Testis (tissue), 2 donors: ENCODE measurements at regions not wholly inside any gene's neighbourhood (a gene's known extent, or its start where the extent isn't known, plus 50 kb on each side); places are given as distances from the start of the nearest gene placed in this dataset.
"Not testable (repeated sequence)": the region's sequence is repeated elsewhere in the genome, so short reads cannot be mapped to it uniquely, and the experiment has no call there.

Experiments
- DNase-seq: peaks from one replicate; pipeline ENCODE4 v3.0.0-alpha.2; 2019
- H3K27ac ChIP-seq, 2 donors: fragments of 200-600 bp; sonication (generic); one replicate each; pipeline ENCODE4 v1.5.1; 2019
- H3K27me3 ChIP-seq: fragments of 200-600 bp; sonication (generic); one replicate; pipeline ENCODE4 v1.5.1; 2019
- H3K36me3 ChIP-seq: fragments of 200-600 bp; sonication (generic); one replicate; pipeline ENCODE4 v1.5.1; 2017; ENCODE audit warnings: low read depth; ENCODE audit errors: missing control alignments
- H3K4me1 ChIP-seq: fragments of 200-600 bp; sonication (generic); one replicate; pipeline ENCODE4 v1.5.1; 2019
- H3K4me3 ChIP-seq, 2 donors: fragments of 200-600 bp; sonication (generic); one replicate each; pipeline ENCODE4 v1.5.1; 2017 to 2019
- H3K9me3 ChIP-seq: fragments of 200-600 bp; sonication (generic); one replicate; pipeline ENCODE4 v1.5.1; 2017
- POLR2A ChIP-seq: fragments of 450-650 bp; IDR thresholded peaks from one replicate; pipeline ENCODE4 v1.6.1; 2017; ENCODE audit warnings: antibody characterized with exemption, mild to moderate bottlenecking, moderate library complexity
- WGBS, 2 donors: methylation state at CpG; one replicate each; pipeline ENCODE4 v1.1.5; 2018; 5-methylcytosine and 5-hydroxymethylcytosine counted together
- intact Hi-C: fragments of 100-400 bp; cut with DNase I; formaldehyde crosslinking; loops from one replicate; pipeline ENCODE4 v1.15.1; 2023; ENCODE audit warnings: low total_unique reads
- small RNA-seq, 2 donors: library from RNA; depleted of rRNA; stranded (forward); fragments of <200 nt; gene quantifications; one replicate each; pipeline ENCODE3, GENCODE V24; 2016
- TF ChIP-seq, protein P1 (sequence below), 3 experiments: fragments of 450-650 bp in 2 of 3; fragments of 200-600 bp in 1 of 3; sonication (generic) in 1 of 3; IDR thresholded peaks; one replicate each; pipeline ENCODE4 v1.5.1; 2016 to 2019; ENCODE audit warnings: antibody characterized with exemption in 3 of 3, mild to moderate bottlenecking in 2 of 3, moderate library complexity in 1 of 3

DNA sequence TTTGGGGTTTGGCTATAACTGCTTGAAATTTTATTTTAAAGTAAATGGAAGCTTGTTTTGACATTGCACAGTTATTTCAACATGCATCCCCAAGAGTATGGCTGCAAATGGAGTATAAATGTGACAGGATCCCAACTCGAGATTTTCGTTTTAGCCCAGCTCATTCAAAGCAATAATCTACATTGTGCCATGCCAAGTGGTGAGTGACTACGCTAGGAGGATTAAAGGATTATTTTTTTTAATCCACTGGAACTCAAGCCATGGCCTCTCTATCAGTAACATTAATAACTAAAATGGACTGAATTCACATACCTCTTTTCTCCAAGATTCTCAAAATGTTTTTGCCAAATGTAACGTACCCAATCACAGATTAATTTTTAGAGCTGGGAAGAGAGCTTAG lies 60.6 kb upstream of the AUTS2 start:
- 95 to 96% methylated on average over 4 of the region's 4 CpGs for WGBS, 2 donors
- no peaks in the 10 kb centered on the region for H3K9me3 ChIP-seq
- H3K4me3 ChIP-seq, result no peak overlapping the region
- H3K27ac ChIP-seq, result no peak overlapping the region
- intact Hi-C loops, result no loop called here
- no peak for DNase-seq
- no peaks in the 10 kb centered on the region for H3K36me3 ChIP-seq
- TF ChIP-seq POLR2A, result no peak
- TF ChIP-seq, protein P1, sequence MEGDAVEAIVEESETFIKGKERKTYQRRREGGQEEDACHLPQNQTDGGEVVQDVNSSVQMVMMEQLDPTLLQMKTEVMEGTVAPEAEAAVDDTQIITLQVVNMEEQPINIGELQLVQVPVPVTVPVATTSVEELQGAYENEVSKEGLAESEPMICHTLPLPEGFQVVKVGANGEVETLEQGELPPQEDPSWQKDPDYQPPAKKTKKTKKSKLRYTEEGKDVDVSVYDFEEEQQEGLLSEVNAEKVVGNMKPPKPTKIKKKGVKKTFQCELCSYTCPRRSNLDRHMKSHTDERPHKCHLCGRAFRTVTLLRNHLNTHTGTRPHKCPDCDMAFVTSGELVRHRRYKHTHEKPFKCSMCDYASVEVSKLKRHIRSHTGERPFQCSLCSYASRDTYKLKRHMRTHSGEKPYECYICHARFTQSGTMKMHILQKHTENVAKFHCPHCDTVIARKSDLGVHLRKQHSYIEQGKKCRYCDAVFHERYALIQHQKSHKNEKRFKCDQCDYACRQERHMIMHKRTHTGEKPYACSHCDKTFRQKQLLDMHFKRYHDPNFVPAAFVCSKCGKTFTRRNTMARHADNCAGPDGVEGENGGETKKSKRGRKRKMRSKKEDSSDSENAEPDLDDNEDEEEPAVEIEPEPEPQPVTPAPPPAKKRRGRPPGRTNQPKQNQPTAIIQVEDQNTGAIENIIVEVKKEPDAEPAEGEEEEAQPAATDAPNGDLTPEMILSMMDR (IDR thresholded peaks at IDR 0.05), result no peak
- H3K4me1 ChIP-seq, result no peaks in the 10 kb centered on the region
- H3K27me3 ChIP-seq, result no peaks in the 10 kb centered on the region

DNA sequence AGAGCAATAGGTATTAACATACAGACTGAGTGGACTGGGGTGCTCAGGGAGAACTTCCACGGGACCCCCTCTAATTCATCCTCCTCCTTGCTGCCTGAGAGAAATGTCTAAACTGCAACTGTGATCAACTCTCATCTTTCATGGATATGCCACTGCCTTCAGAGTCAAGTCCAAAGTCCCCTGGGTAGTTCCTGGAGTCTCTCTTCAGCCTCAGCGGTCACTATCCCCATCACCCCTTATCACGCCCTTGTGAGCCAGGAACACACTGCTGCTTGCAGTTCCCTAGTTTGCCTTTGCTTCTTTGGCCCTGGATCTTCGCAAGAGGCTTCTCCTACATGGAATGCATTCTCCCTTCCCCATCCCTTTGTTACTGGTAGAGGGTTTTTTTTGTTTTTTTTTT lies 58.7 kb upstream of the AUTS2 start:
- no peaks in the 10 kb centered on the region for H3K36me3 ChIP-seq
- TF ChIP-seq POLR2A, result no peak
- TF ChIP-seq, protein P1 (IDR thresholded peaks at IDR 0.05), result no peak
- WGBS, 2 donors, result 74% methylated on average over 4 of the region's 4 CpGs
- no peak for DNase-seq
- H3K4me1 ChIP-seq, result no peaks in the 10 kb centered on the region
- no peak overlapping the region for H3K4me3 ChIP-seq
- no peak overlapping the region for H3K27ac ChIP-seq
- H3K9me3 ChIP-seq, result no peaks in the 10 kb centered on the region
- intact Hi-C loops, result no loop called here
- no peaks in the 10 kb centered on the region for H3K27me3 ChIP-seq

DNA sequence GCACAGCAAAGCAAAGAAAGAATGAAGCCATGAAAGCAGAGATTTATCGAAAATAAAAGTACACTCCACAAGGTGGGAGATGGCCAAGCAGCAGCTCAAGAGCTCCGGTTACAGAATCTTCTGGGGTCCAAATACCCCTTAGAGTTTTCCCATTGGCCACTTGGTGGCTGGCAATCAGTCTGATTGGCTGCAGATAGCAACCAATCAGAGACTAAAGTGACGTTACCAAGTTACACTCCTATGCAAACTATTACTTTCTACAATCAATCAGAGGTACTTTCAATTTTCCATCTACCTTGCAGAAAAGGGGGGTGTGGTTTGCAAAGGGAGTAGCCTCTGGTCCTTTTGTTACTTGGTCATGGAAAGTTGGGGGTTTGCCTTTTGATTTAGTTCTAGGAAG lies 58.0 kb upstream of the AUTS2 start:
- TF ChIP-seq, protein P1 (IDR thresholded peaks at IDR 0.05), result no peak
- TF ChIP-seq POLR2A, result no peak
- no peak for DNase-seq
- WGBS, 2 donors, result 53 to 75% methylated on average over 3 of the region's 3 CpGs
- Histone ChIP-seq H3K36me3 (no peaks in the 10 kb centered on the region), H3K27ac (no peak overlapping the region), H3K4me3 (no peak overlapping the region), H3K4me1 (no peaks in the 10 kb centered on the region), H3K27me3 (no peaks in the 10 kb centered on the region), H3K9me3 (no peaks in the 10 kb centered on the region)
- intact Hi-C loops, result no loop called here

DNA sequence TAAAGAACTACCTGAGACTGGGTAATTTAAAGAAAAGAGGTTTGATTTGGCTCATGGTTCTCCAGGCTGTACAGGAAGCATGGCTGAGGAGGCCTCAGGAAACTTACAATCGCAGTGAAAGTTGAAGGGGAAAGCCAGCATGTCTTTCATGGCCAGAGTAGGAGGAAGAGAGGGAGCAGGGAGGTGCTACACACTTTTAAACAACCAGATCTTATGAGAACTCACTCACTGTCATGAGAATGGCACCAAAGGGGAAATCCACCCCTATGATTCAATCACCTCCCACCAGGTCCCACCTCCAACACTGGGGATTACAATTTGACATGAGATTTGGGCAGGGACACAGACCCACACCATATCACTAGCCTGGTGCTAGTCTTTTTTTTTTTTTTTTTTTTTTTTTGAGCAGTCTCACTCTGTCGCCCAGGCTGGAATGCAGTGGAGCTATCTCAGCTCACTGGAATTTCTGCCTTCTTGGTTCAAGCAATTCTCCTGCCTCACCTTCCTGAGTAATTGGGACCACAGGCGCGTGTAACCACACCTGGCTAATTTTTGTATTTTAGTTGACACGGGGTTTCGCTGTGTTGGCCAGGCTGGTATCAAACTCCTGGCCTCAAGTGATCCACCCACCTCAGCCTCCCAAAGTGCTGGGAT lies 56.4 kb upstream of the AUTS2 start:
- DNase-seq, H3K4me3 ChIP-seq, H3K9me3 ChIP-seq, intact Hi-C loops, H3K27ac ChIP-seq, H3K36me3 ChIP-seq, H3K27me3 ChIP-seq, H3K4me1 ChIP-seq: not testable (repeated sequence)
- 93% methylated on average over 6 of the region's 6 CpGs for WGBS, 2 donors

DNA sequence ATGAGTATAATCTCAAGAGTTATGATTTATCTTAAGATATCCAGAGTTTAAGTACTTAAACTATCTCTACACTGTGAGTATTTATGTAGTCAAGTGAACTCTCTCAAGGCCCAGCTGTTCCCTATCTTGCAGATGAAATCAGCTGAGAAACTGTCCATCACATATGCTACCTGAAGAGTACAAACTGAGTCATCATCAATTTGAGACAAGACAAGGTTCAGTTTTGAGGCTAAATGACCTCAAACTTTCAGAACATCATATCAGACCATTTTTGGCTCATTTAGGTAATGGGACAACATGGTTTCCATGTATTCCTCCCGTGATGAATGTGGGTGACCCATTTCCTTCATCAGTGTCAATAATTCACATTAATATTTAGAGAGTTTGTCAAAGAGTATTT lies 53.1 kb upstream of the AUTS2 start:
- H3K36me3 ChIP-seq, result no peaks in the 10 kb centered on the region
- no peak overlapping the region for H3K4me3 ChIP-seq
- WGBS, 2 donors, result 79 to 85% methylated on average over 1 of the region's 1 CpG
- no peaks in the 10 kb centered on the region for H3K27me3 ChIP-seq
- H3K4me1 ChIP-seq, result no peaks in the 10 kb centered on the region
- DNase-seq, result no peak
- TF ChIP-seq, protein P1 (IDR thresholded peaks at IDR 0.05), result no peak
- TF ChIP-seq POLR2A, result no peak
- no peak overlapping the region for H3K27ac ChIP-seq
- no peaks in the 10 kb centered on the region for H3K9me3 ChIP-seq
- intact Hi-C loops, result no loop called here

Small RNA genes lying in the stretch of these regions (small RNA-seq; reads per million reads assigned to genes)
- 0 reads per million in 2 donors for gene MTATP6P21
- 0 reads per million in 2 donors for gene RF00019
- gene RNA5SP231, result 0 reads per million in 2 donors
- gene RNU6-229P, result 0 reads per million in 2 donors
- 0 reads per million in 2 donors for gene RNU6-832P
